Mesothelial cell of epicardium (in vitro differentiated cells): ENCODE measurements at regions not wholly inside any gene's neighbourhood (a gene's known extent, or its start where the extent isn't known, plus 50 kb on each side); places are given as distances from the start of the nearest gene placed in this dataset.

ENCODE experiments used
- DNase-seq, 2 experiments: peaks; one replicate each; pipeline ENCODE4 v3.0.0; 2021; ENCODE audit warnings: low spot score in 2 of 2; ENCODE audit not compliant: unreplicated experiment in 2 of 2
- H3K27ac Mint-ChIP-seq: 2 replicates; pipeline ENCODE4 v1.8.0; 2021; ENCODE audit warnings: mixed read lengths
- H3K27me3 Mint-ChIP-seq: 2 replicates; pipeline ENCODE4 v1.8.0; 2021; ENCODE audit warnings: low read depth, mixed read lengths
- H3K36me3 Mint-ChIP-seq: 2 replicates; pipeline ENCODE4 v1.8.0; 2021; ENCODE audit warnings: mixed read lengths
- H3K4me1 Mint-ChIP-seq: 2 replicates; pipeline ENCODE4 v1.8.0; 2021; ENCODE audit warnings: mixed read lengths
- H3K4me3 Mint-ChIP-seq: 2 replicates; pipeline ENCODE4 v1.8.0; 2021; ENCODE audit warnings: mild to moderate bottlenecking, moderate library complexity, mixed read lengths
- H3K9me3 Mint-ChIP-seq: 2 replicates; pipeline ENCODE4 v1.8.0; 2021; ENCODE audit warnings: mixed read lengths
- CTCF ChIP-seq: fragments of 200-600 bp; sonication (generic); IDR thresholded peaks from one replicate; pipeline ENCODE4 v1.5.0; 2021; ENCODE audit warnings: antibody characterized with exemption; ENCODE audit not compliant: unreplicated experiment

- H3K4me3 Mint-ChIP-seq, result no peak overlapping the region
These were observed 228.0 kb downstream of the TLE4 start for GRCh38 chr9:79799691-79800335.

GRCh38 chr9:79798450-79798849 is 226.7 kb downstream of the TLE4 start:
- Mint-ChIP-seq H3K4me3 (no peak overlapping the region), H3K9me3 (no peaks in the 10 kb centered on the region), H3K27me3 (no peaks in the 10 kb centered on the region), H3K27ac (no peak overlapping the region), H3K36me3 (no peaks in the 10 kb centered on the region), H3K4me1 (peaks cover 10% of the 10 kb centered on the region)
- TF ChIP-seq CTCF, result no peak
- no peak for DNase-seq

More at GRCh38 chr9:79799691-79800335, 228.0 kb downstream of the TLE4 start:
- TF ChIP-seq CTCF, result no peak
- Mint-ChIP-seq H3K27ac (no peak overlapping the region), H3K4me1 (peaks cover 10% of the 10 kb centered on the region), H3K9me3 (no peaks in the 10 kb centered on the region), H3K36me3 (no peaks in the 10 kb centered on the region), H3K27me3 (no peaks in the 10 kb centered on the region)
- DNase-seq, result no peak

- no peak overlapping the region for H3K4me3 Mint-ChIP-seq
- no peaks in the 10 kb centered on the region for H3K27me3 Mint-ChIP-seq
- H3K4me1 Mint-ChIP-seq, result peaks cover 10% of the 10 kb centered on the region
- no peaks in the 10 kb centered on the region for H3K9me3 Mint-ChIP-seq
- no peak overlapping the region for H3K27ac Mint-ChIP-seq
- no peak for TF ChIP-seq CTCF
- H3K36me3 Mint-ChIP-seq, result no peaks in the 10 kb centered on the region
- DNase-seq, result no peak
These were observed 224.6 kb downstream of the TLE4 start for GRCh38 chr9:79796411-79796810.

- Mint-ChIP-seq H3K27me3 (no peaks in the 10 kb centered on the region), H3K36me3 (peaks cover 1% of the 10 kb centered on the region)
These were observed 216.9 kb downstream of the TLE4 start for GRCh38 chr9:79788662-79789061.

GRCh38 chr9:79781263-79781662 is 209.5 kb downstream of the TLE4 start:
- H3K27me3 Mint-ChIP-seq, result no peaks in the 10 kb centered on the region
- no peak for DNase-seq
- H3K27ac Mint-ChIP-seq, result no peak overlapping the region
- H3K4me1 Mint-ChIP-seq, result no peaks in the 10 kb centered on the region
- peaks cover 6% of the 10 kb centered on the region for H3K9me3 Mint-ChIP-seq
- TF ChIP-seq CTCF, result no peak
- no peak overlapping the region for H3K4me3 Mint-ChIP-seq
- H3K36me3 Mint-ChIP-seq, result no peaks in the 10 kb centered on the region

More at GRCh38 chr9:79788662-79789061, 216.9 kb downstream of the TLE4 start:
- Mint-ChIP-seq H3K27ac (no peak overlapping the region), H3K9me3 (peaks cover 26% of the 10 kb centered on the region), H3K4me1 (no peaks in the 10 kb centered on the region), H3K4me3 (no peak overlapping the region)
- no peak for DNase-seq
- TF ChIP-seq CTCF, result no peak
